Activated CD4-positive, alpha-beta T cell treated with anti-CD3 and anti-CD28 coated beads, Interleukin-2, amount 10 ng/mL, durations not matched to agents 24 days and 14 days (primary cell): ENCODE measurements at regions not wholly inside any gene's neighbourhood (a gene's known extent, or its start where the extent isn't known, plus 50 kb on each side); places are given as distances from the start of the nearest gene placed in this dataset.
"Not testable (repeated sequence)": the region's sequence is repeated elsewhere in the genome, so short reads cannot be mapped to it uniquely, and the experiment has no call there.

Experiments used
- DNase-seq: peaks from one replicate; pipeline ENCODE4 v3.0.0; 2022
- H3K27ac Mint-ChIP-seq: one replicate; pipeline ENCODE4 v1.8.0; 2022; ENCODE audit warnings: mild to moderate bottlenecking, mixed read lengths
- H3K27me3 Mint-ChIP-seq: one replicate; pipeline ENCODE4 v1.8.0; 2022; ENCODE audit warnings: mixed read lengths
- H3K36me3 Mint-ChIP-seq: one replicate; pipeline ENCODE4 v1.8.0; 2022; ENCODE audit warnings: low read depth, mild to moderate bottlenecking, mixed read lengths
- H3K4me1 Mint-ChIP-seq: one replicate; pipeline ENCODE4 v1.8.0; 2021; ENCODE audit warnings: mixed read lengths
- H3K4me3 Mint-ChIP-seq: one replicate; pipeline ENCODE4 v1.8.0; 2022; ENCODE audit warnings: mild to moderate bottlenecking, moderate library complexity, mixed read lengths
- H3K9me3 Mint-ChIP-seq: one replicate; pipeline ENCODE4 v1.8.0; 2021; ENCODE audit warnings: mixed read lengths
- intact Hi-C: fragments of 100-400 bp; cut with micrococcal nuclease; formaldehyde crosslinking; loops from one replicate; pipeline ENCODE4 v1.15.1; 2023

GRCh38 chr10:64103750-64104470, 582.7 kb downstream of the REEP3 start:
- Mint-ChIP-seq H3K4me3 (no peak overlapping the region), H3K4me1 (no peaks in the 10 kb centered on the region), H3K36me3 (no peaks in the 10 kb centered on the region), H3K27ac (no peak overlapping the region), H3K27me3 (no peaks in the 10 kb centered on the region), H3K9me3 (no peaks in the 10 kb centered on the region)
- intact Hi-C loops: no loop called here
- DNase-seq: no peak

DNA sequence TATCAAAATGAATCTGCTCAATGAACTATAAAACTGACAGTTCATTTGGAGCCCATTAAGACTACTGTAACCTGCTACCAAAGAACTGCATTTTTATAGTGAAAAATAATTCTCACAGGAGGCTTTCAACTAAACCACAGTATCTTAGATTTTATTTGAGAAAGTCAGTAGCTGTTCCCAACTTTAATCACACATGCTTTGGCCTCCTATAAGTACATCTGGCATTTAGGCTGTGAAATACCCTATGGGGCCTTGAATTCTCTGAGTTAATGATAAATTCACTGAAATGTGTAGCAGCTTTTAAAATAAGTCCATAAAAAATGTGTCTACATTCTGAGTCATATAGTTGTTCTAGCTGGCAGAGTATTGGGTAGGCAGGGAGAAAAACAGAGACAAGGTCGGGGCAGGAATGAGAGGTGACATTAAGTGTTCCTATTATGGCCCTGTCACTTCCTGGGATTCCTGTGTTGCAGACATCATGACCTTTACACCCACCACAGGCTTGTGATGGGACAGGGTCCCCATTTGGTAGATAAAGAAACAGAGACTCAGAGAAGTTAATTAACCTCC, 588.8 kb downstream of the REEP3 start:
- peaks cover 1% of the 10 kb centered on the region for H3K4me1 Mint-ChIP-seq
- no peaks in the 10 kb centered on the region for H3K9me3 Mint-ChIP-seq
- intact Hi-C loops: no loop called here

GRCh38 chr10:64112701-64113355, 591.6 kb downstream of the REEP3 start:
- H3K4me3 Mint-ChIP-seq: peak overlapping the region; percentile 25
- intact Hi-C loops: no loop called here
- peaks cover 1% of the 10 kb centered on the region for H3K4me1 Mint-ChIP-seq
- no peak overlapping the region for H3K27ac Mint-ChIP-seq
- DNase-seq: no peak
- no peaks in the 10 kb centered on the region for H3K36me3 Mint-ChIP-seq
- no peaks in the 10 kb centered on the region for H3K27me3 Mint-ChIP-seq
- no peaks in the 10 kb centered on the region for H3K9me3 Mint-ChIP-seq

More for the DNA sequence above, 588.8 kb downstream of the REEP3 start:
- no peaks in the 10 kb centered on the region for H3K27me3 Mint-ChIP-seq
- H3K4me3 Mint-ChIP-seq: no peak overlapping the region
- H3K27ac Mint-ChIP-seq: no peak overlapping the region
- DNase-seq: no peak
- no peaks in the 10 kb centered on the region for H3K36me3 Mint-ChIP-seq

GRCh38 chr10:64113375-64113774, 592.2 kb downstream of the REEP3 start:
- Mint-ChIP-seq H3K27me3 (no peaks in the 10 kb centered on the region), H3K27ac (no peak overlapping the region), H3K4me3 (no peak overlapping the region), H3K4me1 (peaks cover 1% of the 10 kb centered on the region), H3K9me3 (no peaks in the 10 kb centered on the region), H3K36me3 (no peaks in the 10 kb centered on the region)
- intact Hi-C loops: no loop called here
- DNase-seq: no peak

DNA sequence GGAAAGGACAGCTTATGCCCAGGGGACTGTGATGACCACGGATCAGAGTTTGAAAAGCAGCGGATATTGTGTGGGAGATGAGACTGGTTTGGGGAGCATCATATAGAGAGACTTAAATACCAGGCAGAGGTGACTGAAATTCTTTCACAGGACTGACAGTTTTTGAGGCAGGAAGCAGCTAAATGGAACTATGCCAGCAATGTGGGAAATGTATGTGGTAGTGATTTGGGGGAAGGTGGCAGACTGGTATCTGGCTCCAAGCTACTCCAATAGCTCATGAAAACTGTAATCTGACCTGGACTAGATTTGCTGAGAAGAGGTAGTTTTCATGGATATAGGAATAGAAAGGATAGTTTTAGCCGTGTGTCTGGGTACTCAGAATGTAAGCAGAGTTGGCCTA, 592.6 kb downstream of the REEP3 start:
- Mint-ChIP-seq H3K4me3 (no peak overlapping the region), H3K36me3 (no peaks in the 10 kb centered on the region), H3K9me3 (no peaks in the 10 kb centered on the region), H3K27me3 (no peaks in the 10 kb centered on the region), H3K4me1 (peaks cover 1% of the 10 kb centered on the region), H3K27ac (no peak overlapping the region)
- intact Hi-C loops: no loop called here
- no peak for DNase-seq

DNA sequence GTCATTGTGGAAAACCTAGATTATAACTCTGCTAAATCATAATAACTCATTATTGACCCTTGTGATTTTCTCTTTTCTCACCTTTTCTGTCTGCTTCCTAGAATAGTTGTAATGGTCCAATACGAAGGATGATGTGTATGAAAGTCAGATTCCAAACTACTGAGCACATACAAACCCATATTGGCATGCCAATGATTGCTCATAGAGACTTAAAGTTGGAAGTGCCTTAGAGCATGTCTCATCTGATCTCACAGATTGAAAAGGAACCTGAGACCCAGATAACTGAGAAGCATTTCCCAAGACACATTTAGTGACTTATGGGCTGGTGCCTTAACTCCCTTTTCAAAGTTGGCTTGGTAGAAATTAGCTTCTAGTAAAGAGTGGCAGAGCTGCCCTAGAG, 594.3 kb downstream of the REEP3 start:
- Mint-ChIP-seq H3K36me3 (no peaks in the 10 kb centered on the region), H3K27me3 (no peaks in the 10 kb centered on the region), H3K4me3 (no peak overlapping the region), H3K4me1 (peaks cover 1% of the 10 kb centered on the region), H3K9me3 (no peaks in the 10 kb centered on the region), H3K27ac (no peak overlapping the region)
- intact Hi-C loops: no loop called here
- no peak for DNase-seq

DNA sequence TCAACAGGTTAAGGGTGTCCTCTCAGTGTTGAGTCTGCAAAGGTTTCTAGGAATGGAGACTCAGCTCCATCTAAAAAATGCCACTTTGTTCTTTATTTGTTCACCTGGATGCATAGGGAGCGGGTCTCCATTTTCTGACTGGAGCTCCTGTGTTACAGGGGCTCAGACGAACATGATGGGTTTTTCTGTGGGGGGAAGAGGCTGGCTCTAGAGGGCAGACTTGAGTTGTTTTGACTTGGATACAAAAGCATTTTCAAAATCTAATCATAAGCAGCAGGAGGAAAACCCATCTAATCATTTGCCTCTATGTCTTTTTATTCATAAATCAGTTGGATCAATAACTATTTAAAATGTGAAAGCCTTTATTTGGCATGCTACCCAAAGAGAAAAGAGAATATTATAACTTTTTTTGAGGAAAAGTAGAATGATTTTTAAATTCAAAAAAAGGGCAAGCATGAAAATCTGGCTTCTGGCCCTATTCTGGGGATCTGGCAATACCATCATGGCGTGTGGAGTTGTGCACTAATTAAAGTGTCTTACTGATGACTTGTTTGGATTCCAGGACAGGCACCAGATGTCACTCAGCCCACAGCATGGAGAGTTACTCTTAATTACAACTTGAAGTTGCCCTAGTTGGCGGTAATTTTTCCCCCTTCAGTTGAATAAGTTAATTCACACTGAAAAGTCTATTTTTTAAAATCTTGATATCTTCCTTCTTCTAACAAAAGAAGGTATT, 594.9 kb downstream of the REEP3 start:
- H3K27me3 Mint-ChIP-seq: no peaks in the 10 kb centered on the region
- no peak overlapping the region for H3K4me3 Mint-ChIP-seq
- intact Hi-C loops: no loop called here
- H3K27ac Mint-ChIP-seq: no peak overlapping the region
- DNase-seq: no peak
- H3K9me3 Mint-ChIP-seq: no peaks in the 10 kb centered on the region
- H3K4me1 Mint-ChIP-seq: peaks cover 1% of the 10 kb centered on the region
- H3K36me3 Mint-ChIP-seq: no peaks in the 10 kb centered on the region

DNA sequence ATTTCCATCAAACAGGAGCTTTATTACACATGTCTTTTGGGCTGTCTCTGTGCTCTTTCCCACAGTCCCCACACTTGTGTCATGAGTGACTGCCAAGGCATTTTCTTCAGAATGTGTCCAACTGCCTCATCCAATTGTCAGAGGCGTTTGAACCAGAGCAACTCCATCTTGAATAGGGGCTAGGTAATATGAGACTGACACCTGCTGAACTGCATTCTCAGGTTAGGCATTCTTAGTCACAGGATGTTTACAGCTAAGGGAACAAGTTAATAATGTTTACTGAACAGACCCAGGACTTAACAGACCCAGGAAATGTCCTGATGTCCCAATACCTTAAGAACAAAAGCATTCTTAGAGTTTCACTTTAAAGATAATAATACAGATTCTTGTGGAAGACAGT, 595.5 kb downstream of the REEP3 start:
- H3K4me1 Mint-ChIP-seq: peaks cover 1% of the 10 kb centered on the region
- no peak overlapping the region for H3K4me3 Mint-ChIP-seq
- H3K9me3 Mint-ChIP-seq: no peaks in the 10 kb centered on the region
- H3K27ac Mint-ChIP-seq: no peak overlapping the region
- intact Hi-C loops: no loop called here
- no peak for DNase-seq
- no peaks in the 10 kb centered on the region for H3K36me3 Mint-ChIP-seq
- no peaks in the 10 kb centered on the region for H3K27me3 Mint-ChIP-seq

DNA sequence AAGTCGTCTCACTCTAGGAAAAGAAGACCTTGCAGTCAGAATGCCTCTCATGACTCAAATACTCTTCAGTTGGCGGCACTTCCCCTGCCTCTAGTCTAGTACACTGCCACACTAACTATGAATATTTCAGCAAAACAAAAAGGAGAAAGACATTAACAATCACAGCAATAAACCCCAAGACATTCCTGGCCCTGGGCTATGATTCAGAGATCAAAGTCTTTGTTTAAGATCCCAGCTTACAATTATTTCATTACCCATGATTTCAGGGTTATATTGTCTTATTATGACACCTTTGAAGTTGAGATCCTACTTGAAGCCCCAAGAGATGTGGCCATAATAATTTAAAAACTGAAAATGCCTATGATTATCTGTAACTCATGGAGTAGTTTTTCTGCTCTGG, 597.5 kb downstream of the REEP3 start:
- no peaks in the 10 kb centered on the region for H3K36me3 Mint-ChIP-seq
- DNase-seq: no peak
- no peaks in the 10 kb centered on the region for H3K4me1 Mint-ChIP-seq
- no peaks in the 10 kb centered on the region for H3K27me3 Mint-ChIP-seq
- H3K9me3 Mint-ChIP-seq: no peaks in the 10 kb centered on the region
- intact Hi-C loops: no loop called here
- H3K27ac Mint-ChIP-seq: no peak overlapping the region
- H3K4me3 Mint-ChIP-seq: no peak overlapping the region

- H3K4me1 Mint-ChIP-seq, H3K27me3 Mint-ChIP-seq, H3K9me3 Mint-ChIP-seq, H3K27ac Mint-ChIP-seq, H3K4me3 Mint-ChIP-seq, intact Hi-C loops, H3K36me3 Mint-ChIP-seq, DNase-seq: not testable (repeated sequence)
Observed at GRCh38 chr10:64120301-64120980, 599.2 kb downstream of the REEP3 start.

DNA sequence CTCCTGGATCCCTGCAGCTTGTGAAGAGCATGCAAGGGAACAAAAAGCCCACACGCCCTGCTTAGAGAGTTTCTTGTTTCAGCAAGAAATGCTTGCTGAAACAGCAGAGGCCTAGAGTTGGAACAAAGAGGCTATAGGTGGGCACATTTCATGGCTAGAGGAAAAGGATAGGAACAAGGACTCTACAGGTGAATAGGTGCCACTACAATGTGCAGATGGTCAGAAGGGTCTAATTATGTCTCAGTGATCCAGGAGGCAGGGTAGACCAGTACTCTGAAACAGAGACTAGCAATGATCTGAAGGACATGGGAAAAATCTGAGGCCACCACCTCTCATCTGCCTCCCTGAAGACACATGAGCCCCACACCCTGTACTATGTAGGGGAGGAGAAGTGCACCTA, 609.0 kb downstream of the REEP3 start:
- Mint-ChIP-seq H3K4me1 (no peaks in the 10 kb centered on the region), H3K4me3 (no peak overlapping the region), H3K36me3 (no peaks in the 10 kb centered on the region), H3K27me3 (no peaks in the 10 kb centered on the region), H3K9me3 (no peaks in the 10 kb centered on the region), H3K27ac (no peak overlapping the region)
- intact Hi-C loops: no loop called here
- DNase-seq: no peak

- Mint-ChIP-seq H3K4me3 (no peak overlapping the region), H3K4me1 (no peaks in the 10 kb centered on the region), H3K9me3 (no peaks in the 10 kb centered on the region), H3K27me3 (no peaks in the 10 kb centered on the region), H3K27ac (no peak overlapping the region), H3K36me3 (no peaks in the 10 kb centered on the region)
- DNase-seq: no peak
- intact Hi-C loops: no loop called here
Observed at GRCh38 chr10:64134676-64135075, 613.5 kb downstream of the REEP3 start.

DNA sequence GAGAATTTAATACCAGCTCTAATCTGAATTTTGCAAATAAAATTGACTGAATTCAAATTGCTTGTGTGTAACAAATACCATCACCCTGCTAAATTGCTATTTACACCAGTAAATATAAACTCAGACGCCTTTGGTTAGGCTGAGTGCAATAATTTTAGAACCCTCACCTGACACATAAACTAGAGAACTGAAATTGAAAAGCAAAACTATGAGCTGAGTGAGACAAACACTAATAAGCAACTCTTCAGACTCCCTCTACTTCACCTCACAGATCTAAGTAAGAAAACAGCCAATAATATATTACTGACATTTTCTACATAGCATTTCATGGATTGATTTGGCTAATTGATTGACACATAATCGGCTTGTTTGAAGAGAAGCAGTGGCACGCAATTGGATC, 621.2 kb downstream of the REEP3 start:
- H3K27ac Mint-ChIP-seq: no peak overlapping the region
- intact Hi-C loops: no loop called here
- H3K4me1 Mint-ChIP-seq: no peaks in the 10 kb centered on the region
- no peaks in the 10 kb centered on the region for H3K27me3 Mint-ChIP-seq
- no peaks in the 10 kb centered on the region for H3K36me3 Mint-ChIP-seq
- no peak overlapping the region for H3K4me3 Mint-ChIP-seq
- DNase-seq: no peak
- no peaks in the 10 kb centered on the region for H3K9me3 Mint-ChIP-seq

GRCh38 chr10:64148607-64149006, 627.4 kb downstream of the REEP3 start:
- Mint-ChIP-seq H3K4me3 (no peak overlapping the region), H3K9me3 (no peaks in the 10 kb centered on the region), H3K27me3 (no peaks in the 10 kb centered on the region)

More at GRCh38 chr10:64148607-64149006, 627.4 kb downstream of the REEP3 start:
- Mint-ChIP-seq H3K4me1 (no peaks in the 10 kb centered on the region), H3K27ac (no peak overlapping the region), H3K36me3 (no peaks in the 10 kb centered on the region)
- no peak for DNase-seq
- intact Hi-C loops: no loop called here
